Panc1 (cell line): ENCODE measurements at regions not wholly inside any gene's neighbourhood (a gene's known extent, or its start where the extent isn't known, plus 50 kb on each side); places are given as distances from the start of the nearest gene placed in this dataset.

ENCODE experiments used
- ATAC-seq: fragments of 200-7000 bp; cut with Tn5 transposase; 2 replicates; pipeline ENCODE4 v1.9.1; 2020; ENCODE audit warnings: mild to moderate bottlenecking, moderate library complexity
- BruUV-seq: library from RNA; stranded (reverse); fragments of 400-500 nt; replicated peaks from 2 replicates; lab custom pipeline; 2021; lab: Mats Ljungman, UMichigan
- CTCF ChIA-PET: fragments of 300-600 bp; sonication (Branson Sonifier 250); formaldehyde crosslinking; loops from one replicate; lab custom pipeline; 2022; ENCODE audit warnings: antibody characterized with exemption; lab: Charles Lee
- POLR2A ChIA-PET: fragments of 300-600 bp; sonication (Branson Sonifier 250); formaldehyde crosslinking; loops from one replicate; lab custom pipeline; 2022; ENCODE audit warnings: antibody characterized with exemption; lab: Charles Lee
- DNase-seq: peaks from one replicate; pipeline ENCODE4 v3.0.0-alpha.2; 2010; ENCODE audit warnings: low read depth, low spot score
- H3K27ac ChIP-seq: 2 replicates; pipeline ENCODE4 v1.5.1; 2011; ENCODE audit warnings: mild to moderate bottlenecking, low read length, inconsistent platforms
- H3K27me3 ChIP-seq: fragments of 200-500 bp; sonication (Bioruptor generic); 2 replicates; pipeline ENCODE4 v1.6.0; 2014; ENCODE audit warnings: low read length, inconsistent platforms; ENCODE audit not compliant: control insufficient read depth, insufficient read depth
- H3K36me3 ChIP-seq: fragments of 200-500 bp; sonication (Bioruptor generic); 2 replicates; pipeline ENCODE4 v1.5.1; 2014; ENCODE audit warnings: inconsistent platforms, mild to moderate bottlenecking, low read length, moderate library complexity; ENCODE audit not compliant: control insufficient read depth, insufficient read depth
- H3K4me1 ChIP-seq: 2 replicates; pipeline ENCODE4 v1.5.1; 2011; ENCODE audit warnings: inconsistent platforms, mild to moderate bottlenecking, low read length, moderate library complexity; ENCODE audit not compliant: control insufficient read depth, insufficient read depth
- H3K4me3 ChIP-seq, 2 experiments: 2 replicates each; pipeline ENCODE4 v1.5.1; 2011 to 2012; ENCODE audit warnings: low read depth in 2 of 2, low read length in 2 of 2, mild to moderate bottlenecking in 2 of 2, inconsistent platforms in 1 of 2, moderate library complexity in 1 of 2
- H3K9me3 ChIP-seq: fragments of 200-500 bp; sonication (Bioruptor generic); 2 replicates; pipeline ENCODE4 v1.5.1; 2014; ENCODE audit warnings: low read depth, mild to moderate bottlenecking, inconsistent platforms, low read length, moderate library complexity; ENCODE audit not compliant: control insufficient read depth, insufficient read depth
- CTCF ChIP-seq: fragments of 450-650 bp; IDR thresholded peaks from 2 replicates; pipeline ENCODE4 v1.5.1; 2017; ENCODE audit warnings: mild to moderate bottlenecking
- POLR2AphosphoS5 ChIP-seq: IDR thresholded peaks from 2 replicates; pipeline ENCODE4 v1.6.1; 2012; ENCODE audit warnings: mild to moderate bottlenecking, low read depth, low read length, moderate library complexity
- REST ChIP-seq, 2 experiments: IDR thresholded peaks; 2 replicates each; pipeline ENCODE4 v1.6.1; 2011 to 2012; ENCODE audit warnings: low read depth in 2 of 2, control low read depth in 1 of 2, low read length in 1 of 2, mild to moderate bottlenecking in 1 of 2, moderate library complexity in 1 of 2; ENCODE audit not compliant: insufficient read depth in 1 of 2
- SIN3A ChIP-seq: IDR thresholded peaks from 2 replicates; pipeline ENCODE4 v1.6.1; 2012; ENCODE audit warnings: low read depth, mild to moderate bottlenecking, low read length, moderate library complexity, borderline replicate concordance; ENCODE audit not compliant: insufficient read depth
- TCF7L2 ChIP-seq: IDR thresholded peaks from 2 replicates; pipeline ENCODE4 v1.6.1; 2011; ENCODE audit warnings: mild to moderate bottlenecking, low read depth, low read length, inconsistent platforms
- in situ Hi-C: cut with HindIII; loops from 2 replicates; pipeline ENCODE4 v1.10.0; 2016; ENCODE audit warnings: low sequenced_read_pairs, low pct_unique_long_range_greater_than_20kb
- intact Hi-C: fragments of 100-400 bp; cut with micrococcal nuclease; formaldehyde crosslinking; loops from one replicate; pipeline ENCODE4 v1.10.0; 2022; ENCODE audit not compliant: unreplicated experiment

GRCh38 chr2:18913512-18913911, 324.1 kb upstream of the NT5C1B start:
- no peaks in the 10 kb centered on the region for H3K9me3 ChIP-seq
- no TSS peak for BruUV-seq
- H3K27me3 ChIP-seq, result no peaks in the 10 kb centered on the region
- H3K36me3 ChIP-seq, result no peaks in the 10 kb centered on the region
- H3K4me1 ChIP-seq, result no peaks in the 10 kb centered on the region
- DNase-seq (no peak), ATAC-seq (no peak)
- CTCF ChIA-PET, result no interaction called here
- POLR2A ChIA-PET, result no interaction called here
- TF ChIP-seq CTCF (no peak), TCF7L2 (no peak), POLR2AphosphoS5 (no peak), REST (IDR thresholded peaks at IDR 0.05; ENCODE audit: insufficient read depth in 1 of 2, low read depth in 2 of 2, low read length in 1 of 2) (no peak), SIN3A (no peak)
- no peak overlapping the region for H3K27ac ChIP-seq
- H3K4me3 ChIP-seq, result no peak overlapping the region
- in situ Hi-C loops, result no loop called here
- intact Hi-C loops, result no loop called here

GRCh38 chr2:18912225-18912888, 323.0 kb upstream of the NT5C1B start:
- H3K36me3 ChIP-seq, result no peaks in the 10 kb centered on the region
- no peaks in the 10 kb centered on the region for H3K27me3 ChIP-seq
- in situ Hi-C loops (no loop called here), intact Hi-C loops (no loop called here)
- POLR2A ChIA-PET, result no interaction called here
- TF ChIP-seq CTCF (no peak), TCF7L2 (no peak), POLR2AphosphoS5 (no peak), REST (IDR thresholded peaks at IDR 0.05; ENCODE audit: insufficient read depth in 1 of 2, low read depth in 2 of 2, low read length in 1 of 2) (no peak), SIN3A (no peak)
- BruUV-seq, result no TSS peak
- no peaks in the 10 kb centered on the region for H3K4me1 ChIP-seq
- ATAC-seq (peak; percentile 66), DNase-seq (no peak)
- CTCF ChIA-PET, result no interaction called here
- no peak overlapping the region for H3K4me3 ChIP-seq
- no peaks in the 10 kb centered on the region for H3K9me3 ChIP-seq
- H3K27ac ChIP-seq, result no peak overlapping the region
